GM21381 (cell line): ENCODE measurements at regions not wholly inside any gene's neighbourhood (a gene's known extent, or its start where the extent isn't known, plus 50 kb on each side); places are given as distances from the start of the nearest gene placed in this dataset.
"Not testable (repeated sequence)": the region's sequence is repeated elsewhere in the genome, so short reads cannot be mapped to it uniquely, and the experiment has no call there.

Experiments used
- ATAC-seq: cut with Tn5 transposase; IDR thresholded peaks from one replicate; pipeline ENCODE4 v1.9.1; 2021; ENCODE audit warnings: mild to moderate bottlenecking, moderate library complexity; ENCODE audit not compliant: unreplicated experiment

- ATAC-seq: no peak
These were observed 126.6 kb upstream of the PRKCQ start for GRCh38 chr10:6706725-6707124.

- ATAC-seq: no peak
These were observed 124.8 kb upstream of the PRKCQ start for GRCh38 chr10:6704896-6705295.

DNA sequence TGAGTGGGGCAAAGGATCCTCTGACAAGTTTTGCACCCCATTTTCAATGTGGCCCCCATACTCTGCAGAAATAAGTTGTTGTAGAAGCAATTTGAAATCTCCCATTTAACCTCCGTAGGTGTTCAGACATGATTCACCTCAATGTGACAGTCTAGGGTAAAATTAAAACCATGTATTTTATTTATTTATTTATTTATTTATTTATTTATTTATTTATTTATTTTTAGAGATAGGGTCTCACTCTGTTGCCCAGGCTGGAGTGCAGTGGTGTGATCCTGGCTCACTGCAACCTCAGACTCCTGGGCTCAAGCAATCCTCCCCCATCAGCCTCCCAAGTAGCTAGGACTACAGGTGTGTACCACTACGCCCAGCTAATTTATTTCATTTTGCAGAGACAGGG, 122.8 kb upstream of the PRKCQ start:
- ATAC-seq: not testable (repeated sequence)

DNA sequence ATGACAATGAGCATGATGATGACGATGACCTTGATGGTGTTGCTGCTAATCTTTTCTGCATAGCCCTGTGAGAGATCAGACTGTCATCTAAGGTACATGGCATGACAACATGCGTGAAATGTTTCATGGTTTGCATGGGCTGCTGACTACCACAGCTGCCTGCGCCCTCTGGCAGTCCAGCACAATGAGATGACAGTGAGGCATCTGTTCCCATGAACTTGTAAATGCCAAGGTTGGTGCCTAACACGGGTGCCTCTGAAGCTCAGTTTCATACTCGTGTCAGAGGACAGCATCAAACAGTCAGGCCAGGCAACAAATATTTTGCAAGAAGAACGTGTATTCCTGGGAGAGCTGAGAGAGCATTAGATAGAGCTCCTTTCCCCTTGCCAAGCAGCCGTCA, 122.0 kb upstream of the PRKCQ start:
- no peak for ATAC-seq

GRCh38 chr10:6701289-6701688, 121.2 kb upstream of the PRKCQ start:
- no peak for ATAC-seq

DNA sequence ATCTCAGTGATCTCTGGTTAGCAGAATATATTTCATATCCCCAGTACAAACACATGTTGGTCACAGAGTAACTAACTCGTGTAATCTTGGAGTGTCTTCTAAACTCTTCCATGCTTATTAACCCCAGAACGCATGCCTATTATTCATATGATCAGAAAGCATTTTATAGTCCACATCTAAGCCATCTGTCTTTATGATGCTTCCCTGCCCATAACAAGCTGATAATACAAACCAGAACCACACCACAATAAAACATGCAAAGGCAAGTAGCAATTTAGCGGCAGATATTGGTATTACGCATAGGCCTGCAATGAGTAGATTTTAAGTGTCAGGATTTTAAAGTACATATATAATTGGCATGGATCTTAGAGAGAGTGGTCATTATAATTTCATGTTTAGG, 120.0 kb upstream of the PRKCQ start:
- no peak for ATAC-seq

DNA sequence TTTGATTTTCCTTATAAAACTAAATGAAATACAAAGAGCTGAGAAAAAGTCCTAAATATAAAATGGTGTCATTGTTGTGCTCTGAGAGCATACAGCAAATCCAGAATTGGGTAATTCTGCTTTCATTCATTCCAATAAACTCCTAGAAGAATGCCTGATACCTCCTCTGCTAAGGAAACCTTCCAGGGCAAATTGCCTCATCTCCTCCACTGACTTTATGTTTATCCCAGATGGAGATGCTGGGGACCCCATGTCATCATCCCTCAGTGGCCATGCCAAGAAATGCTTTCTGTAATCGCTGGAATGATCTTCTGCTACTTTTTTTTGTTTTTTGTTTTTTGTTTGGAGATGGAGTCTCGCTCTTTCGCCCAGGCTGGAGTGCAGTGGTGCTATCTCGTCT, 119.3 kb upstream of the PRKCQ start:
- no peak for ATAC-seq

GRCh38 chr10:6695519-6695918, 115.4 kb upstream of the PRKCQ start:
- no peak for ATAC-seq

DNA sequence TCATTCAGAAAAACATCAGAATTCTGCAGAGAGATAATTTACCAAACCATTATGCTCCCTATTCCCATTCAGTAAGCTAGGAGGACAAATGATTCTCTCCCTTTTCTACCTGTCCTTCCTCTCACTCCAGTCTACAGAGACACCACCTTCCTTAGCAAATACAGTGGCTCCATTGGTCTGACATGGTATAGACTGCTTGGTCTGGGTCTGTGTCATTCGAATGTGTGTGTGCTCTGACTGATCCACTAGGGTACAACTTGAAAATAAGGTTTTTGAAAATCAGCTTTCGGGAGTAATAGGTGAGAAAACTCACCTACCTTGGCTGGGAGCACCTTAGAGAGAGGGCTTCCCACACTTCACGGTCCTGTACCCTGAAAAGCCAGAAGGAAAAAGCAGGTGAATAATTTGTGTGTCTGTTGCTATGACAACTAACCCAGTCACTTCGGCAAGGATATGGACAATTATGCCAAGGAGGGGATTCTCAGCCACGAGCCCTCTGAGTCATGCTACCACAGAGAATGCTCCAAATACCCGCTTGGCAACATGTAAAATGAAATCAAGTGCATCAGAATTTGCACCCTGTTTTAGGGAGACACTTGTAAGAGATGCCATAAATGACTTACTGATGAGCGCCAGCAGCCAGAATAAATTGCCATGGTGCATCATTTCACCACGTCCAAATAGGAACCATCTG, 114.5 kb upstream of the PRKCQ start:
- ATAC-seq: no peak

DNA sequence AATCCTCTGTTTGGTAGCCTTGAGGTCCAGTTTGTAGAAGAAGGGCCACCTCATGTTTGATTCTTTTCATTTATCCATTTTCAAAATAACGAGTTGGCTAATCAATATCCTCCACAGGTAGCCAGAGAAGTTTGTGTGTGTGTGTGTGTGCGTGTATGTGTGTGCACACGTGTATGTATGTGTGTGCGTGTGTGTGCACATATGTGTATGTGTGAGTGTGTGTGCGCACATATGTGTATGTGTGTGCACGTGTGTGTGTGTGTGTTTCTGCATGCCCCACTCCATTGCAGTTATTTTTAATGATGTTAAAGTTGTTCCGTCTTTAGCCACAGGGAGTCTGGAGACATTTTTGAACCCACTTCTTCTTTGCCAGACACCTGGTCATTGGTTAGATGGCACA, 112.8 kb upstream of the PRKCQ start:
- ATAC-seq: no peak

DNA sequence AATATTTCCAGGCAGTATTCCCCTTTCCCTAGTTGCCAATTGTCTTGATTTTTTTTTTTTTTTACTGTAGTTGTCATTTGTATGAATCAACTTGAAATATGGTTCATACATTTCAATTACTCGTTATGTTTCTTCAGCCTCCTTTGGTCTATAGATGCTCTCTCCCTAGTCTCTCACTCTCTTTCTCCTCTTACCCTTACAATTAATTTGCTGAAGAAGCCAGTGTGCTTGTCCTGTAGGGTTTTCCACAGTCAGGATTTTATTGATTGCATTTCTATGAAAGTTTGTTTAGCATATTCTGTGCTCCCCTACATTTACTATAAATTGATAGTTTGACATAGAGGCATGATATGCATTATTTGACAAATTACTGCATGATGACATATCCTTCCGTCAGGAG, 112.0 kb upstream of the PRKCQ start:
- no peak for ATAC-seq

DNA sequence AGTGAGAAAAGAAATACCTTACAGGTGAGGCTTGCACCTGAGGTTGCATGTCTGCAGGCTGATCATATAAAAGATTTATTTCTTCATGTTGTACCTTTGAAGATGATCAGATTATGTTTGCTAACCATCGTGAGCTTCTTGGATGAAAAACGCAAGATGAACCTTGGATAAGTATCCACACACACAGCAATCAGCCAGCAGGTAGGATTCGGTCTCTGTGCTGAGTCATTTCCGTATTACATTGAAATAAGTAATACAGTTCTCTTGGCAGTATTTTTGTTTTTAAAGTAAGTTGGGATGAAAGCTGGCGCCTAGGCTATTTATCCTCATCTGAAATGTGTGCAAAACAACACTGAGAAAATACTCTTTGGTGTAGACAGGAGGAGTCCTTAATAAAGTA, 109.0 kb upstream of the PRKCQ start:
- no peak for ATAC-seq

GRCh38 chr10:6680735-6681134, 100.7 kb upstream of the PRKCQ start:
- no peak for ATAC-seq

GRCh38 chr10:6678956-6679355, 98.9 kb upstream of the PRKCQ start:
- no peak for ATAC-seq

GRCh38 chr10:6678211-6678803, 98.2 kb upstream of the PRKCQ start:
- no peak for ATAC-seq

DNA sequence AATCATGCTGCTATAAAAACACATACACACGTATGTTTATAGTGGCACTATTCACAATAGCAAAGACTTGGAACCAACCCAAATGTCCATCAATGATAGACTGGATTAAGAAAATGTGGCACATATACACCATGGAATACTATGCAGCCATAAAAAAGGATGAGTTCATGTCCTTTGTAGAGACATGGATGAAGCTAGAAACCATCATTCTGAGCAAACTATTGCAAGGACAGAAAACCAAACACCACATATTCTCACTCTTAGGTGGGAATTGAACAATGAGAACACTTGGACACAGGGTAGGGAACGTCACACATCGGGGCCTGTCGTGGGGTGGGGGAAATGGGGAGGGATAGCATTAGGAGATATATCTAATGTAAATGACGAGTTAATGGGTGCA, 97.1 kb upstream of the PRKCQ start:
- not testable (repeated sequence) for ATAC-seq

GRCh38 chr10:6674291-6674690, 94.2 kb upstream of the PRKCQ start:
- ATAC-seq: no peak

- no peak for ATAC-seq
These were observed 91.9 kb upstream of the PRKCQ start for GRCh38 chr10:6671976-6672375.

- no peak for ATAC-seq
These were observed 89.3 kb upstream of the PRKCQ start for GRCh38 chr10:6669269-6669859.

- no peak for ATAC-seq
These were observed 87.7 kb upstream of the PRKCQ start for GRCh38 chr10:6667679-6668270.

DNA sequence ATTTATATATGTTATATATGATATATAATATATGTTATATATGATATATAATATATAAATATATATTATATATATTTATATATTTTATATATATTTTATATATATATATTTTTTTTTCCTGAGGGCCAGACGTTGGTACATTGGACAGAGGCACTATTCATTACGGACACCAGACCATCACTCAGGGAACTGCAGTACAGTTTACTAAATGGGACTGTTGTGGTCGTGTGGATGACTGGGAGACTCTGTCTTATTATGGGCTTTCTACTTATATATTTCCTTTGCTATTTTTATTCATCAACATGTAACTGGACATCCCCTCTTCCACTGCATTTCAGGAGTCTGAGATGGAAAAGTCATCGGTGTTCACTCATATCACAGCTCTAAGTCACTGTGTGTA, 87.1 kb upstream of the PRKCQ start:
- no peak for ATAC-seq

DNA sequence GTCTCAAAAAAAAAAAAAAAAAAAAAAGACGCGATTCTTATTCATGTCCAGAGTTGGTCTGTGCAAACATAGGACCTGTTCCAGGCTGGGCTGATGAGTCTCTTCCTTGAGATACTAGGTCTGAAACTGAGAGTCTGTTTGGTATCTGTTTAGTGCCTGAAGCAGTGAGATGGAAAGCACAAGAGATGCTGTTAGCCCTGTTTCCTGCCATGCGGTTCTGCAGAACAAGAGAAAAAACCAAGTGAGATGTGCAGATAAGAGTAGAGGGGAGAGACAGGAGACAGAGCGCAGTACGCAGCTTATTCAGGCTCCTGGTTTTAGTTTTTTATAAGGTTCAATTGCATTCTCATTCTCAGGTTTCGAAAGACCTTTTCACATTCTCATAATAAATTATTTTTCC, 85.8 kb upstream of the PRKCQ start:
- ATAC-seq: no peak
